ENCODE measurements at regions not wholly inside any gene's neighbourhood (a gene's known extent, or its start where the extent isn't known, plus 50 kb on each side); places are given as distances from the start of the nearest gene placed in this dataset.

DNA sequence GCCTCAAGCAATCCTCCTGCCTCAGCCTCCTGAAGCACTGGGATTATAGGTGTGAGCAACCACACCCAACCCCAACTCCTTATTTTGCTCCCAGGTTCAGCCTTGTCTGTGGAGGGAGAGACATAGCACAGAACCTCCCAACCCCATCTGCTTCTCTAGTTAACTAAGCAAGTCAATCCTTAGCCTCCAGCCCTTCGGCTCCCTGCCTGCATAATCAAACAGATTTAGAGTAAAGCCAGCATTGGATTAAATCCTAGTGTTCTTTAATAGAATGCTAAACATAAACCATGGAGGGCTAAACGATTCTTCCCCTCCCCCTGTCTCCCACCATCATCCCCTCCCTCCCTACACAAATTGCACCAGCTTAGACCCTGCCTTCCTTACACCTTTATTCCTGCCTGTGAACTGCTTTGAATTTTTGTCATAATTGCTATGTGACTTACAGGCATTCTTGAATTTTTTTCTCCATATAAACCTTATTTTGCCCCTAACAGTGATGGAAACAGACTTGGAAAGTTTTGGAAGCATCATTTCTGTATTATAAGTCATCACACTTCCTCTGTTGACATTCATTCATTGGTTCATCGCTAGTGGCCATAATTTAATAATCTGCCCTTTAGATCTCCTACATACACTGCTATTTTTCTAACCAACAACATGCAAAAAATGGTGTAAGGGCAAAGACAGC, 72.6 kb upstream of the TOMM7 start:
- ChIA-PET POLR2A (no interaction called here), CTCF (no interaction called here)
- Histone ChIP-seq H3K4me2 (replicated peaks; ENCODE audit: low read depth, low read length, poor library complexity, severe bottlenecking) (no peak overlapping the region), H4K20me1 (ENCODE audit: control insufficient read depth, insufficient read depth, low read length, poor library complexity, severe bottlenecking) (no peaks in the 10 kb centered on the region), H3K9me3 (ENCODE audit: control extremely low read depth in 1 of 3, control insufficient read depth in 2 of 3, insufficient read depth in 1 of 3, low read length in 2 of 3) (no peaks in the 10 kb centered on the region), H3K4me1 (ENCODE audit: control insufficient read depth in 2 of 2, insufficient read depth in 2 of 2, low read length in 2 of 2) (no peaks in the 10 kb centered on the region), H3K9ac (ENCODE audit: low read length) (no peak overlapping the region), H3K27ac (ENCODE audit: low read length in 2 of 2) (no peak overlapping the region), H2AFZ (ENCODE audit: insufficient read depth, low read depth, low read length, poor library complexity, severe bottlenecking) (no peak overlapping the region), H3K27me3 (replicated peaks in 1 of 4; ENCODE audit: control extremely low read depth in 1 of 4, control insufficient read depth in 3 of 4, insufficient read depth in 4 of 4, low read length in 3 of 4) (no peaks in the 10 kb centered on the region), H3K36me3 (replicated peaks in 1 of 2; ENCODE audit: control extremely low read depth in 1 of 2, control insufficient read depth in 1 of 2, extremely low read depth in 1 of 2, insufficient read depth in 2 of 2, low read length in 1 of 2) (no peaks in the 10 kb centered on the region), H3K4me3 (ENCODE audit: control extremely low read depth in 1 of 5, extremely low read depth in 1 of 5, insufficient read depth in 1 of 5, low read depth in 2 of 5, low read length in 4 of 5) (no peak overlapping the region), H3K79me2 (ENCODE audit: control insufficient read depth, insufficient read depth, low read length) (no peaks in the 10 kb centered on the region)
- DNase-seq (no peak), ATAC-seq (ENCODE audit: low read depth) (no peak)
- no peak overlapping the region for H3K27ac Mint-ChIP-seq
- no peaks in the 10 kb centered on the region for H3K9me3 Mint-ChIP-seq (ENCODE audit: insufficient read depth)
- H3K4me3 Mint-ChIP-seq, result no peak overlapping the region
- intact Hi-C loops (cut with micrococcal nuclease), result no loop called here
- no CpG with 5 or more reads among the region's 3 CpGs for WGBS (ENCODE audit: insufficient coverage)
- H3K4me1 Mint-ChIP-seq, result no peaks in the 10 kb centered on the region
- peaks cover 13% of the 10 kb centered on the region for H3K27me3 Mint-ChIP-seq
- TF ChIP-seq, protein P1, sequence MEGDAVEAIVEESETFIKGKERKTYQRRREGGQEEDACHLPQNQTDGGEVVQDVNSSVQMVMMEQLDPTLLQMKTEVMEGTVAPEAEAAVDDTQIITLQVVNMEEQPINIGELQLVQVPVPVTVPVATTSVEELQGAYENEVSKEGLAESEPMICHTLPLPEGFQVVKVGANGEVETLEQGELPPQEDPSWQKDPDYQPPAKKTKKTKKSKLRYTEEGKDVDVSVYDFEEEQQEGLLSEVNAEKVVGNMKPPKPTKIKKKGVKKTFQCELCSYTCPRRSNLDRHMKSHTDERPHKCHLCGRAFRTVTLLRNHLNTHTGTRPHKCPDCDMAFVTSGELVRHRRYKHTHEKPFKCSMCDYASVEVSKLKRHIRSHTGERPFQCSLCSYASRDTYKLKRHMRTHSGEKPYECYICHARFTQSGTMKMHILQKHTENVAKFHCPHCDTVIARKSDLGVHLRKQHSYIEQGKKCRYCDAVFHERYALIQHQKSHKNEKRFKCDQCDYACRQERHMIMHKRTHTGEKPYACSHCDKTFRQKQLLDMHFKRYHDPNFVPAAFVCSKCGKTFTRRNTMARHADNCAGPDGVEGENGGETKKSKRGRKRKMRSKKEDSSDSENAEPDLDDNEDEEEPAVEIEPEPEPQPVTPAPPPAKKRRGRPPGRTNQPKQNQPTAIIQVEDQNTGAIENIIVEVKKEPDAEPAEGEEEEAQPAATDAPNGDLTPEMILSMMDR (IDR thresholded peaks at IDR 0.05), result no peak
- no peak for TF ChIP-seq EZH2 (IDR thresholded peaks at IDR 0.05; ENCODE audit: borderline replicate concordance, insufficient read depth, low read depth, low read length, poor library complexity, severe bottlenecking)

DNA sequence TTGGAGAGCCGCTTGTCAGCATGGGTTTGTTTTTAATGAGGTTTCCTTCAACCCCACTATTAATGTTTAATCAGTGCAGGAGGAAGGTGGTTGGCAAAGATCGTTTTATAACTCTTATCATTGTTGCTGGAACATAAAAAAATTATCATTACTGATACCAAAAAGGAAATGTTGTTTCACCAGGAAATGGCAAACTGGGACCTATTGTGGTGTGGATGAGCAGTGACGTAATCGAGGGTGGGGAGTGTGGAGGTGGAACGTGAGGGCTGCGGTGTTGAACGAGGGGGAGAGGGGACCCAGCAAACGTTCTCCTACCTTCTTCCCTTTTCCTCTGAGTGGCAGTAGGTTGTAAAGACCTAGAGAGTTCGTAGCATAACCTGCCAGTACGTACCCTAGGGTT, 71.9 kb upstream of the TOMM7 start:
- H3K27me3 ChIP-seq (replicated peaks in 1 of 4; ENCODE audit: control extremely low read depth in 1 of 4, control insufficient read depth in 3 of 4, insufficient read depth in 4 of 4, low read length in 3 of 4), result no peaks in the 10 kb centered on the region
- no peak overlapping the region for H3K9ac ChIP-seq (ENCODE audit: low read length)
- no peaks in the 10 kb centered on the region for H3K79me2 ChIP-seq (ENCODE audit: control insufficient read depth, insufficient read depth, low read length)
- no peaks in the 10 kb centered on the region for H3K9me3 ChIP-seq (ENCODE audit: control extremely low read depth in 1 of 3, control insufficient read depth in 2 of 3, insufficient read depth in 1 of 3, low read length in 2 of 3)
- Mint-ChIP-seq H3K27ac (no peak overlapping the region), H3K9me3 (ENCODE audit: insufficient read depth) (no peaks in the 10 kb centered on the region), H3K4me1 (no peaks in the 10 kb centered on the region), H3K27me3 (peaks cover 13% of the 10 kb centered on the region), H3K4me3 (no peak overlapping the region)
- ChIA-PET CTCF (no interaction called here), POLR2A (no interaction called here)
- no peak overlapping the region for H3K4me3 ChIP-seq (ENCODE audit: control extremely low read depth in 1 of 5, extremely low read depth in 1 of 5, insufficient read depth in 1 of 5, low read depth in 2 of 5, low read length in 4 of 5)
- DNase-seq, result no peak
- intact Hi-C loops (cut with micrococcal nuclease), result no loop called here
- WGBS (ENCODE audit: insufficient coverage), result 92% methylated on average over 2 of the region's 10 CpGs
- ATAC-seq (ENCODE audit: low read depth), result no peak
- H4K20me1 ChIP-seq (ENCODE audit: control insufficient read depth, insufficient read depth, low read length, poor library complexity, severe bottlenecking), result no peaks in the 10 kb centered on the region
- H3K4me2 ChIP-seq (replicated peaks; ENCODE audit: low read depth, low read length, poor library complexity, severe bottlenecking), result no peak overlapping the region
- TF ChIP-seq EZH2 (IDR thresholded peaks at IDR 0.05; ENCODE audit: borderline replicate concordance, insufficient read depth, low read depth, low read length, poor library complexity, severe bottlenecking), result no peak
- TF ChIP-seq, protein P1 (IDR thresholded peaks at IDR 0.05), result no peak
- H3K4me1 ChIP-seq (ENCODE audit: control insufficient read depth in 2 of 2, insufficient read depth in 2 of 2, low read length in 2 of 2), result no peaks in the 10 kb centered on the region
- no peaks in the 10 kb centered on the region for H3K36me3 ChIP-seq (replicated peaks in 1 of 2; ENCODE audit: control extremely low read depth in 1 of 2, control insufficient read depth in 1 of 2, extremely low read depth in 1 of 2, insufficient read depth in 2 of 2, low read length in 1 of 2)
- H2AFZ ChIP-seq (ENCODE audit: insufficient read depth, low read depth, low read length, poor library complexity, severe bottlenecking), result no peak overlapping the region
- no peak overlapping the region for H3K27ac ChIP-seq (ENCODE audit: low read length in 2 of 2)

Measured in B cell (primary cell).